ENCODE measurements at regions not wholly inside any gene's neighbourhood (a gene's known extent, or its start where the extent isn't known, plus 50 kb on each side); places are given as distances from the start of the nearest gene placed in this dataset.

- TF ChIP-seq POLR2A (IDR thresholded peaks at IDR 0.05) (no peak), CTCF (IDR thresholded peaks at IDR 0.05) (no peak), POLR2AphosphoS5 (IDR thresholded peaks at IDR 0.05) (no peak)
These were observed 97.8 kb downstream of the OTOR start for GRCh38 chr20:16846006-16846405.

All from stomach (tissue), 4 donors.